ENCODE measurements at regions not wholly inside any gene's neighbourhood (a gene's known extent, or its start where the extent isn't known, plus 50 kb on each side); places are given as distances from the start of the nearest gene placed in this dataset.
A peak's percentile ranks its signal among the peaks of the same experiment; 100 is the strongest.

DNA sequence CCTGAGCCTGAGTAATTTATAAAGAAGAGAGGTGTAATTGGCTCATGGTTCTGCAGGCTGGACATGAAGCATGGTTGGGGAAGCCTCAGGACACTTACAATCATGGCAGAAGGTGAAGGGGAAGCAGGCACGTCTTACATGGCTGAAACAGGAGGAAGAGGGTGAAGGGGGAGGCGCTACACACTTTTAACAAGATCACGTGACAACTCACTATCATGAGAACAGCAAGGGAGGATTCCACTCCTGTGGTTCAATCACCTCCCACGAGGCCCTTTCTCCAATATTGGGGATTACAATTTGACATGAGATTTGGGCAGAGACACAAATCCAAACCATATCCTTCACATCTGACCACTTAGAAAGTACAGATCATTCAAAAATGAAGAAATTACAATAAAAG, 110.6 kb upstream of the SHISA6 start:
- TF ChIP-seq, protein P1, sequence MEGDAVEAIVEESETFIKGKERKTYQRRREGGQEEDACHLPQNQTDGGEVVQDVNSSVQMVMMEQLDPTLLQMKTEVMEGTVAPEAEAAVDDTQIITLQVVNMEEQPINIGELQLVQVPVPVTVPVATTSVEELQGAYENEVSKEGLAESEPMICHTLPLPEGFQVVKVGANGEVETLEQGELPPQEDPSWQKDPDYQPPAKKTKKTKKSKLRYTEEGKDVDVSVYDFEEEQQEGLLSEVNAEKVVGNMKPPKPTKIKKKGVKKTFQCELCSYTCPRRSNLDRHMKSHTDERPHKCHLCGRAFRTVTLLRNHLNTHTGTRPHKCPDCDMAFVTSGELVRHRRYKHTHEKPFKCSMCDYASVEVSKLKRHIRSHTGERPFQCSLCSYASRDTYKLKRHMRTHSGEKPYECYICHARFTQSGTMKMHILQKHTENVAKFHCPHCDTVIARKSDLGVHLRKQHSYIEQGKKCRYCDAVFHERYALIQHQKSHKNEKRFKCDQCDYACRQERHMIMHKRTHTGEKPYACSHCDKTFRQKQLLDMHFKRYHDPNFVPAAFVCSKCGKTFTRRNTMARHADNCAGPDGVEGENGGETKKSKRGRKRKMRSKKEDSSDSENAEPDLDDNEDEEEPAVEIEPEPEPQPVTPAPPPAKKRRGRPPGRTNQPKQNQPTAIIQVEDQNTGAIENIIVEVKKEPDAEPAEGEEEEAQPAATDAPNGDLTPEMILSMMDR (IDR thresholded peaks at IDR 0.05; ENCODE audit: unreplicated experiment in 3 of 3): no peak
- H3K36me3 Mint-ChIP-seq (ENCODE audit: low read depth): no peaks in the 10 kb centered on the region
- H3K27ac Mint-ChIP-seq: no peak overlapping the region
- no peak overlapping the region for H3K4me3 Mint-ChIP-seq
- H3K9me3 Mint-ChIP-seq: peaks cover 2% of the 10 kb centered on the region
- H3K4me1 Mint-ChIP-seq: no peaks in the 10 kb centered on the region
- peaks cover 11% of the 10 kb centered on the region for H3K27me3 Mint-ChIP-seq (ENCODE audit: low read depth)

DNA sequence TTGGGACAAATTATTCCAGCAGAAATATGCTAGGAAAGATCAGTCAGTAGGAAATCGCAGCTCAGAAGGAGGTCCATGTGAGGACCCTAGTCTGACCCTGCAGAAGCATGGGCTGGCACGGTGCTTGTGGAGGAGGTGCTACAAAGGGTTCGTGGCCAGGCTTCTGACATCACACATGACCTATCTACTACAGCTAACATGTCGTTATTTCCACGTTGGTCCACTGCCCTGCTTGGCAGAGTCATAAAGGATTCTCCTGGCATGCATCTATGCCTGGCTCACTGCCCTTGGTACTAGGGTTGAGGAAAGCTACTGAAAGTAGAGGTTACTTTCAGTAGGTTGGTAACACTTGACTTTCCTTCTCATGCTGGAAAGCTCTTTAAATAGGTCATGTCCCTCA, 118.1 kb upstream of the SHISA6 start:
- Mint-ChIP-seq H3K27ac (peak overlapping the region; percentile 54 to 76 (median 71)), H3K27me3 (ENCODE audit: low read depth) (peaks cover 30% of the 10 kb centered on the region), H3K9me3 (peaks cover 9% of the 10 kb centered on the region), H3K36me3 (ENCODE audit: low read depth) (no peaks in the 10 kb centered on the region), H3K4me3 (no peak overlapping the region), H3K4me1 (peaks cover 30% of the 10 kb centered on the region)
- TF ChIP-seq, protein P1 (IDR thresholded peaks at IDR 0.05; ENCODE audit: unreplicated experiment in 3 of 3): no peak

DNA sequence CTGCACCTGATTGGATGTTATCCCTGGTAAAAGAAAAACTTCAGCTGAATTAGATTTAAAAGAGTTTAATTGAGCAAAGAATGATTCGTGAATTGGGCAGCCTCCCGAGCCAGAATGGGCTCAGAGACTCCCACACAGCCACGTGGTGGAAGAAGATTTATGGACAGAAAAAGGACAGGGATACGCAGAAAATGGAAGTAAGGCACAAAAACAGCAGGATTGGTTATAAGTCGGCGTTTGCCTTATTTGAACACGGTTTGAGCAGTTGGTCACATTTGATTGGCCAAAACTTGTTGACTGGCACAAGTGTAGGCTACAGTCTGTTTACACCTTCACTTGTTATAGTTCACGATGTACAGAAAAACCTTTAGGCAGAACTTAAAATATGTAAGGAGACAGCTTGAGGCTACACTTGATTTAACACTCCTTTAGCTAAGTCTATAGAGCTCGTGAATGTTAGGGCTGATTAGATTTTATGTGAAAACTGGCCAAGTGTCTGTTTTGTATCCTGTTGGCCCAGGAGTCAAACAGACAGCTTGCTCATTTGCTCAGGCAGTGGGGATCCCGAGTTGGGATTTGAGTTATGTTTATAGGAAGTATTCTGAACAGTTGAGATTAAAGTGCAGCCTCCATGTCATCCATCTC, 119.5 kb upstream of the SHISA6 start:
- Mint-ChIP-seq H3K9me3 (peaks cover 9% of the 10 kb centered on the region), H3K4me1 (peaks cover 30% of the 10 kb centered on the region), H3K27me3 (ENCODE audit: low read depth) (peaks cover 26% of the 10 kb centered on the region), H3K36me3 (ENCODE audit: low read depth) (no peaks in the 10 kb centered on the region), H3K4me3 (peak overlapping the region in 2 of 3 experiments; percentile 26 to 29), H3K27ac (peak overlapping the region; percentile 54 to 76 (median 71))
- TF ChIP-seq, protein P1 (IDR thresholded peaks at IDR 0.05; ENCODE audit: unreplicated experiment in 3 of 3): no peak

DNA sequence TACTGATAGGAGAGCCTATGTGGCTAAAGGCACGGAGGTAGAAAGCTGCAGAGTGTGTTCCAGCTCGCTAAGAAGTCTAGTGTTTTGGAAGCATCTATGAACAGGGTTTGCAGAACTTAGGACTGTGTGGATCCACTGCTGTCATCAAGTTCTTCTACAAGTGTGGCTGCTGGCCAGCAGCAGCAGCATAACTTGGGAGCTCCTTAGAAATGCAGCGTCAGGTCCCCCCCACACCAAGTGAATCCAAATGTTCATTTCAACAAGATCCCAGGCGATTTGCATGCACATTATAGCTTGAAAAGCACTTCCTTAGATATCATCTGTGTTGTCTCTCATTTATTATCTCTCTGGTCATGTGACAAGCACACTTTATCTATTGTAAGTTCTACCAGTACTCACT, 131.9 kb upstream of the SHISA6 start:
- Mint-ChIP-seq H3K36me3 (ENCODE audit: low read depth) (no peaks in the 10 kb centered on the region), H3K27ac (no peak overlapping the region), H3K27me3 (ENCODE audit: low read depth) (peaks cover 26% of the 10 kb centered on the region), H3K4me1 (no peaks in the 10 kb centered on the region), H3K4me3 (no peak overlapping the region), H3K9me3 (no peaks in the 10 kb centered on the region)
- TF ChIP-seq, protein P1 (IDR thresholded peaks at IDR 0.05; ENCODE audit: unreplicated experiment in 3 of 3): no peak

DNA sequence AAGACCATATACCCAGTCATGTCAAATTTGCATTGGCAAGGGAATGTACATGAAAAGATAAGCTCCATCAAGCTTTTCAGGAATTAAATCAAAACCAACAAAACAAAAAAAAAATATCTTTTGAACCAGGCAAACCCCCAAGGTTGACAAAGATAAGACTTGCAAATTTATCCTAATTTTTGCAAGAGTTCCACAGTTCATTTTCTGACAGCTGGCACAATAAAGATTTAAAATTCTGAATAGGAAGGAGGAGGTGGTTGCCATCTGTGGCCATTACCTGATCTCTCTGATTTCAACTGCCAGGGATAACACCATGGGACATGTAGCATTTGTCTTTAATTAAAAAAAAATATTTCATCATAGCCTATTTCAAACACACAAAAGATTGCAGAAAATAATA, 135.9 kb upstream of the SHISA6 start:
- no peaks in the 10 kb centered on the region for H3K4me1 Mint-ChIP-seq
- no peaks in the 10 kb centered on the region for H3K9me3 Mint-ChIP-seq
- H3K27me3 Mint-ChIP-seq (ENCODE audit: low read depth): peaks cover 15% of the 10 kb centered on the region

More for the DNA sequence above, 135.9 kb upstream of the SHISA6 start:
- TF ChIP-seq, protein P1 (IDR thresholded peaks at IDR 0.05; ENCODE audit: unreplicated experiment in 3 of 3): no peak
- no peak overlapping the region for H3K27ac Mint-ChIP-seq
- H3K36me3 Mint-ChIP-seq (ENCODE audit: low read depth): no peaks in the 10 kb centered on the region
- H3K4me3 Mint-ChIP-seq: no peak overlapping the region
